ENCODE measurements at regions not wholly inside any gene's neighbourhood (a gene's known extent, or its start where the extent isn't known, plus 50 kb on each side); places are given as distances from the start of the nearest gene placed in this dataset.

DNA sequence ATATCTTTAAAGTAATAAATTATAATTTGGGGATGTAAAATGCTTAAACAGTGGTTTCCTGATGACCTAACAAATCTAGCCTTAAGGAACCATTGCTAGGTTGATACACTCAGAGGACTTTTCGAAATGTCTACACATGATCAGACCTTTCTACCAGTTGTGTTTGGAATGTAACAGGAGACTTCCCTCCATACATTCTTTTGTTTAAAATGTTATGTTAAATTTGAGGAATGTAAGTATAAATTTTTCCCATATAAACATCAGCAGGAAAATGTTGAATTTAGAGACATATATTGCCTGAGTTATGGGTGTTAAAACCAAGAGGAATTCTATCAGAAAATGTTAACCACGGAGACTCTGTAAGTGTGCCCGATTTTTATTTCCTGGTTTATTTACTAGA lies 190.6 kb upstream of the SPRY1 start:
- H3K36me3 ChIP-seq (ENCODE audit: low read depth, missing control alignments) = no peaks in the 10 kb centered on the region
- 84 to 86% methylated on average over 3 of the region's 3 CpGs for WGBS, 2 donors
- intact Hi-C loops (cut with DNase I; ENCODE audit: low total_unique reads) = no loop called here
- no peak overlapping the region for H3K4me3 ChIP-seq
- H3K27ac ChIP-seq = no peak overlapping the region
- no peak for DNase-seq
- TF ChIP-seq POLR2A (IDR thresholded peaks at IDR 0.05) = no peak
- TF ChIP-seq CTCF (IDR thresholded peaks at IDR 0.05) = no peak
- H3K9me3 ChIP-seq = no peaks in the 10 kb centered on the region
- H3K4me1 ChIP-seq = no peaks in the 10 kb centered on the region
- no peaks in the 10 kb centered on the region for H3K27me3 ChIP-seq

- WGBS, 2 donors = 96 to 98% methylated on average over 4 of the region's 4 CpGs
- intact Hi-C loops (cut with DNase I; ENCODE audit: low total_unique reads) = no loop called here
- Histone ChIP-seq H3K27me3 (no peaks in the 10 kb centered on the region), H3K4me3 (no peak overlapping the region), H3K36me3 (ENCODE audit: low read depth, missing control alignments) (no peaks in the 10 kb centered on the region), H3K4me1 (no peaks in the 10 kb centered on the region), H3K27ac (no peak overlapping the region), H3K9me3 (no peaks in the 10 kb centered on the region)
- no peak for DNase-seq
- TF ChIP-seq POLR2A (IDR thresholded peaks at IDR 0.05) (no peak), CTCF (IDR thresholded peaks at IDR 0.05) (no peak)
These were observed 187.2 kb upstream of the SPRY1 start for GRCh38 chr4:123209436-123209835.

DNA sequence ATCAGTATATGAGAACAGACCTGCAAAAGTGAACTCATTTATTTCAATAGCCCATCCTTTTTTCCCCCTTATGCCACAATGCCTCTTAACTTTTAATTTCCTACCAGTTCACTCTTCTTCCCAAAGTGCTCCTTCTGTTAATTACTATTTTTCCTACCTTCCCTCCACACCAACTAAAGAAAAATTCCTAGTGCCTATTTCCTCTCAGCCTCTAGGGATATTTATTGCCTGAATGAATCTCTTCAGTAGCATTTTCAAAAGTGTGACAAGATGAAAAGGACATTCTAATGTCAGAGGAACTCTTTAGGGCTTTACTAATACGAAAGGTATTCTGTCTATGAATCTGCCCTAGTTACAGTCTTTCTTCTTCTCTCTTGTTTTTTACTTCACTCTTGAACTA lies 181.1 kb upstream of the SPRY1 start:
- intact Hi-C loops (cut with DNase I; ENCODE audit: low total_unique reads) = no loop called here
- H3K4me1 ChIP-seq = no peaks in the 10 kb centered on the region
- H3K9me3 ChIP-seq = no peaks in the 10 kb centered on the region
- TF ChIP-seq POLR2A (IDR thresholded peaks at IDR 0.05) (no peak), CTCF (IDR thresholded peaks at IDR 0.05) (no peak)
- no peaks in the 10 kb centered on the region for H3K27me3 ChIP-seq
- 89 to 95% methylated on average over 1 of the region's 1 CpG for WGBS, 2 donors
- DNase-seq = no peak
- no peaks in the 10 kb centered on the region for H3K36me3 ChIP-seq (ENCODE audit: low read depth, missing control alignments)
- no peak overlapping the region for H3K27ac ChIP-seq
- no peak overlapping the region for H3K4me3 ChIP-seq

- Histone ChIP-seq H3K36me3 (ENCODE audit: low read depth, missing control alignments) (no peaks in the 10 kb centered on the region), H3K4me1 (no peaks in the 10 kb centered on the region), H3K27ac (no peak overlapping the region), H3K9me3 (no peaks in the 10 kb centered on the region), H3K4me3 (no peak overlapping the region), H3K27me3 (no peaks in the 10 kb centered on the region)
- no peak for DNase-seq
- TF ChIP-seq CTCF (IDR thresholded peaks at IDR 0.05) = no peak
- no peak for TF ChIP-seq POLR2A (IDR thresholded peaks at IDR 0.05)
- intact Hi-C loops (cut with DNase I; ENCODE audit: low total_unique reads) = no loop called here
- 32 to 43% methylated on average over 1 of the region's 1 CpG for WGBS, 2 donors
These were observed 180.1 kb upstream of the SPRY1 start for GRCh38 chr4:123216543-123216942.

DNA sequence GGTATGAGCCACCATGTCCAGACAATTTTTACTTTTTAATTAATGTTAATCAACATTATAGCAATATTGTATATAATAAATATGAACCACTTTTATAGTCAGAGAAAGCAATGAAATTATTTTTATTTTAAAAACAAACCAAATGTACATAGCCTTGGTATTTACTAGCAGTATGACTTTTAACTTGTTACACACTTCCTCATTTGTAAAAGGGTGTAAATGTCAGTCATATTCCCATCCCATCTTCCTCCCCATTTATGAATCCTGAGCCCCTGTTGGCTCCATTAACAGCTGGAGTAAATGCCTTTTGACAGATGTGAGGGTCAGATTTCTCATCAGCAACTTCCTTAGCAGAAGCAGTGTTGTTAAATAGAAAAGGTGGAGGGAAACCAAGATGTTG lies 179.6 kb upstream of the SPRY1 start:
- H3K27ac ChIP-seq = no peak overlapping the region
- no peak for TF ChIP-seq CTCF (IDR thresholded peaks at IDR 0.05)
- TF ChIP-seq POLR2A (IDR thresholded peaks at IDR 0.05) = no peak
- no peak overlapping the region for H3K4me3 ChIP-seq
- no peaks in the 10 kb centered on the region for H3K36me3 ChIP-seq (ENCODE audit: low read depth, missing control alignments)
- no peaks in the 10 kb centered on the region for H3K27me3 ChIP-seq
- H3K9me3 ChIP-seq = no peaks in the 10 kb centered on the region
- no peaks in the 10 kb centered on the region for H3K4me1 ChIP-seq
- no peak for DNase-seq
- intact Hi-C loops (cut with DNase I; ENCODE audit: low total_unique reads) = no loop called here

Data from testis (tissue), 2 donors.